ENCODE measurements at regions not wholly inside any gene's neighbourhood (a gene's known extent, or its start where the extent isn't known, plus 50 kb on each side); places are given as distances from the start of the nearest gene placed in this dataset.

- TF ChIP-seq CTCF (optimal IDR thresholded peaks at IDR 0.05 in 1 of 3, IDR thresholded peaks at IDR 0.05 in 1 of 3, conservative IDR thresholded peaks at IDR 0.05 in 1 of 3; ENCODE audit: extremely low read depth in 1 of 3, insufficient read depth in 2 of 3, low read length in 3 of 3) (no peak), EZH2 (IDR thresholded peaks at IDR 0.05; ENCODE audit: low read length) (no peak)
These were observed 264.6 kb upstream of the TAS2R1 start for GRCh38 chr5:9894571-9895301.
